ENCODE measurements at regions not wholly inside any gene's neighbourhood (a gene's known extent, or its start where the extent isn't known, plus 50 kb on each side); places are given as distances from the start of the nearest gene placed in this dataset.

GRCh38 chr19:29326849-29327840, 114.2 kb upstream of the UQCRFS1 start:
- H3K27me3 Mint-ChIP-seq (ENCODE audit: low read depth), result peaks cover 19% of the 10 kb centered on the region

More at GRCh38 chr19:29326849-29327840, 114.2 kb upstream of the UQCRFS1 start:
- DNase-seq (ENCODE audit: low spot score) (no peak), ATAC-seq (peak; percentile 54)
- ChIA-PET CTCF (interaction anchor here (0.9 to 1.1 kb wide), 3 partner anchors 35 to 197 kb away, joined by 3 read pairs; no protein-coding TSS in a partner anchor), POLR2A (no interaction called here)
- no peak for TF ChIP-seq FOXP1 (CRISPR knock-in tag; IDR thresholded peaks at IDR 0.05; ENCODE audit: borderline replicate concordance)
- TF ChIP-seq AFF4 (CRISPR knock-in tag; IDR thresholded peaks at IDR 0.05; ENCODE audit: borderline replicate concordance), result no peak
- TF ChIP-seq ERG (CRISPR knock-in tag; IDR thresholded peaks at IDR 0.05), result no peak
- no peak for TF ChIP-seq ATF2 (CRISPR knock-in tag; IDR thresholded peaks at IDR 0.05; ENCODE audit: borderline replicate concordance, low read depth)
- no peak for TF ChIP-seq ETV6 (CRISPR knock-in tag; IDR thresholded peaks at IDR 0.05)
- TF ChIP-seq MAX (CRISPR knock-in tag; IDR thresholded peaks at IDR 0.05), result no peak
- no peak for TF ChIP-seq PRRX2 (CRISPR knock-in tag; IDR thresholded peaks at IDR 0.05)
- no peak for TF ChIP-seq MYBL2 (CRISPR knock-in tag; IDR thresholded peaks at IDR 0.05)
- TF ChIP-seq ZBTB21 (CRISPR knock-in tag; IDR thresholded peaks at IDR 0.05; ENCODE audit: borderline replicate concordance), result no peak
- TF ChIP-seq GRHL2 (CRISPR knock-in tag; IDR thresholded peaks at IDR 0.05; ENCODE audit: insufficient replicate concordance, severe bottlenecking), result no peak
- no peak for TF ChIP-seq AR (CRISPR knock-in tag; IDR thresholded peaks at IDR 0.05)
- H3K4me3 Mint-ChIP-seq, result no peak overlapping the region
- no peak overlapping the region for H3K27ac Mint-ChIP-seq
- no peaks in the 10 kb centered on the region for H3K36me3 Mint-ChIP-seq
- peaks cover 19% of the 10 kb centered on the region for H3K4me1 Mint-ChIP-seq
- H3K9me3 Mint-ChIP-seq, result peaks cover 30% of the 10 kb centered on the region

Measured in WTC11 (cell line).